SK-N-SH (cell line): ENCODE measurements at regions not wholly inside any gene's neighbourhood (a gene's known extent, or its start where the extent isn't known, plus 50 kb on each side); places are given as distances from the start of the nearest gene placed in this dataset.

Experiments
- CHD2 ChIP-seq: fragments of 150-350 bp; IDR thresholded peaks from 2 replicates; pipeline ENCODE4 v1.6.1; 2018; ENCODE audit warnings: low read length; ENCODE audit not compliant: partially characterized antibody
- JUND ChIP-seq: IDR thresholded peaks from 2 replicates; pipeline ENCODE4 v1.4.0; 2012
- TF ChIP-seq, protein P1 (sequence below): fragments of 200-600 bp; sonication (generic); IDR thresholded peaks from 2 replicates; pipeline ENCODE4 v1.6.1; 2017; ENCODE audit warnings: antibody characterized with exemption, mild to moderate bottlenecking, moderate library complexity
- TF ChIP-seq, protein P2 (sequence below): fragments of 150-350 bp; IDR thresholded peaks from 2 replicates; pipeline ENCODE4 v1.6.1; 2017; ENCODE audit warnings: antibody characterized with exemption, low read length, low read depth, borderline replicate concordance
- TF ChIP-seq, protein P3 (sequence below): fragments of 150-350 bp; IDR thresholded peaks from 2 replicates; pipeline ENCODE4 v1.6.1; 2016; ENCODE audit warnings: mild to moderate bottlenecking, low read depth, low read length

DNA sequence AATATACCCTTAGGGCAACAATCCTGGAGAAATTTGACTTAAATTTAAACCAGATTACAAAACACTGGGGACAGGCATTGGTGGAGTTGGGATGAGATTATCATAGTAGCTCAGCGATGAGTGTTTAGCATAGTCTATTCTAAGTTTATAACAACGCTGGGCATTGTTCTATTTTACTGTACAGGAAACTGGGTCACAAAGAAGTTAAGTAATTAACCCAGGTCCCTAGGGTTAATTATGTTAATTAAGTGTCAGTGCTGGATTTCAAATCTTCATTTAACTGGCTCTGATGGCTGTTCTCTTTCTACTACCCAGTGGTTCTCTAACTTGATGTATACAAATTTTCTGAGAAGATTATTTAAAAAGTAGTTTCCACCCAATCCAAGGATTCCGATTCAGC, 388.9 kb downstream of the KCNRG start:
- no peak for TF ChIP-seq CHD2
- TF ChIP-seq, protein P1, sequence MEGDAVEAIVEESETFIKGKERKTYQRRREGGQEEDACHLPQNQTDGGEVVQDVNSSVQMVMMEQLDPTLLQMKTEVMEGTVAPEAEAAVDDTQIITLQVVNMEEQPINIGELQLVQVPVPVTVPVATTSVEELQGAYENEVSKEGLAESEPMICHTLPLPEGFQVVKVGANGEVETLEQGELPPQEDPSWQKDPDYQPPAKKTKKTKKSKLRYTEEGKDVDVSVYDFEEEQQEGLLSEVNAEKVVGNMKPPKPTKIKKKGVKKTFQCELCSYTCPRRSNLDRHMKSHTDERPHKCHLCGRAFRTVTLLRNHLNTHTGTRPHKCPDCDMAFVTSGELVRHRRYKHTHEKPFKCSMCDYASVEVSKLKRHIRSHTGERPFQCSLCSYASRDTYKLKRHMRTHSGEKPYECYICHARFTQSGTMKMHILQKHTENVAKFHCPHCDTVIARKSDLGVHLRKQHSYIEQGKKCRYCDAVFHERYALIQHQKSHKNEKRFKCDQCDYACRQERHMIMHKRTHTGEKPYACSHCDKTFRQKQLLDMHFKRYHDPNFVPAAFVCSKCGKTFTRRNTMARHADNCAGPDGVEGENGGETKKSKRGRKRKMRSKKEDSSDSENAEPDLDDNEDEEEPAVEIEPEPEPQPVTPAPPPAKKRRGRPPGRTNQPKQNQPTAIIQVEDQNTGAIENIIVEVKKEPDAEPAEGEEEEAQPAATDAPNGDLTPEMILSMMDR = no peak
- TF ChIP-seq, protein P2, sequence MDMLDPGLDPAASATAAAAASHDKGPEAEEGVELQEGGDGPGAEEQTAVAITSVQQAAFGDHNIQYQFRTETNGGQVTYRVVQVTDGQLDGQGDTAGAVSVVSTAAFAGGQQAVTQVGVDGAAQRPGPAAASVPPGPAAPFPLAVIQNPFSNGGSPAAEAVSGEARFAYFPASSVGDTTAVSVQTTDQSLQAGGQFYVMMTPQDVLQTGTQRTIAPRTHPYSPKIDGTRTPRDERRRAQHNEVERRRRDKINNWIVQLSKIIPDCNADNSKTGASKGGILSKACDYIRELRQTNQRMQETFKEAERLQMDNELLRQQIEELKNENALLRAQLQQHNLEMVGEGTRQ = no peak
- no peak for TF ChIP-seq JUND
- TF ChIP-seq, protein P3, sequence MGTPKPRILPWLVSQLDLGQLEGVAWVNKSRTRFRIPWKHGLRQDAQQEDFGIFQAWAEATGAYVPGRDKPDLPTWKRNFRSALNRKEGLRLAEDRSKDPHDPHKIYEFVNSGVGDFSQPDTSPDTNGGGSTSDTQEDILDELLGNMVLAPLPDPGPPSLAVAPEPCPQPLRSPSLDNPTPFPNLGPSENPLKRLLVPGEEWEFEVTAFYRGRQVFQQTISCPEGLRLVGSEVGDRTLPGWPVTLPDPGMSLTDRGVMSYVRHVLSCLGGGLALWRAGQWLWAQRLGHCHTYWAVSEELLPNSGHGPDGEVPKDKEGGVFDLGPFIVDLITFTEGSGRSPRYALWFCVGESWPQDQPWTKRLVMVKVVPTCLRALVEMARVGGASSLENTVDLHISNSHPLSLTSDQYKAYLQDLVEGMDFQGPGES = no peak
